ENCODE measurements at regions not wholly inside any gene's neighbourhood (a gene's known extent, or its start where the extent isn't known, plus 50 kb on each side); places are given as distances from the start of the nearest gene placed in this dataset.

DNA sequence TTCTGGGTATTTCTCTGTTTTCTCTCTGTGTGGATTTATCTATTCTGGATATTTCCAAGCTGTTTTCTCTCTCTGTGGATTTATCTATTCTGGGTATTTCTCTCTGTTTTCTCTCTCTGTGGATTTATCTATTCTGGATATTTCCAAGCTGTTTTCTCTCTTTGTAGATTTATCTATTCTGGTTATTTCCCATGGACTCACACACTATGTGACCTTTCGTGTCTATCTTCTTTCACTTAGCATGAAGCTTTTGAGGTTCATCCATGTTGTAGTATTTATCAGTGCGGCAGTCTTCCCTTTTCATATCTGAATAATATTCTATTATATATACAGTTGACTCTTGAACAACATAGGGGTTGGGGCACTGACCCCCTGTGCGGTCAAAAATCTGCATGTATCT, 435.0 kb upstream of the CNTNAP2 start:
- intact Hi-C loops (cut with micrococcal nuclease), result no loop called here
- DNase-seq, result no peak
- Histone ChIP-seq H3K4me3 (no peak overlapping the region), H3K27ac (replicated peaks) (peak overlapping the region; percentile 58), H3K27me3 (ENCODE audit: low read depth) (no peaks in the 10 kb centered on the region), H3K4me1 (no peaks in the 10 kb centered on the region), H3K9me3 (replicated peaks) (peaks cover 15% of the 10 kb centered on the region), H3K36me3 (no peaks in the 10 kb centered on the region)
- TF ChIP-seq, protein P1, sequence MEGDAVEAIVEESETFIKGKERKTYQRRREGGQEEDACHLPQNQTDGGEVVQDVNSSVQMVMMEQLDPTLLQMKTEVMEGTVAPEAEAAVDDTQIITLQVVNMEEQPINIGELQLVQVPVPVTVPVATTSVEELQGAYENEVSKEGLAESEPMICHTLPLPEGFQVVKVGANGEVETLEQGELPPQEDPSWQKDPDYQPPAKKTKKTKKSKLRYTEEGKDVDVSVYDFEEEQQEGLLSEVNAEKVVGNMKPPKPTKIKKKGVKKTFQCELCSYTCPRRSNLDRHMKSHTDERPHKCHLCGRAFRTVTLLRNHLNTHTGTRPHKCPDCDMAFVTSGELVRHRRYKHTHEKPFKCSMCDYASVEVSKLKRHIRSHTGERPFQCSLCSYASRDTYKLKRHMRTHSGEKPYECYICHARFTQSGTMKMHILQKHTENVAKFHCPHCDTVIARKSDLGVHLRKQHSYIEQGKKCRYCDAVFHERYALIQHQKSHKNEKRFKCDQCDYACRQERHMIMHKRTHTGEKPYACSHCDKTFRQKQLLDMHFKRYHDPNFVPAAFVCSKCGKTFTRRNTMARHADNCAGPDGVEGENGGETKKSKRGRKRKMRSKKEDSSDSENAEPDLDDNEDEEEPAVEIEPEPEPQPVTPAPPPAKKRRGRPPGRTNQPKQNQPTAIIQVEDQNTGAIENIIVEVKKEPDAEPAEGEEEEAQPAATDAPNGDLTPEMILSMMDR (IDR thresholded peaks at IDR 0.05; ENCODE audit: borderline replicate concordance), result no peak

DNA sequence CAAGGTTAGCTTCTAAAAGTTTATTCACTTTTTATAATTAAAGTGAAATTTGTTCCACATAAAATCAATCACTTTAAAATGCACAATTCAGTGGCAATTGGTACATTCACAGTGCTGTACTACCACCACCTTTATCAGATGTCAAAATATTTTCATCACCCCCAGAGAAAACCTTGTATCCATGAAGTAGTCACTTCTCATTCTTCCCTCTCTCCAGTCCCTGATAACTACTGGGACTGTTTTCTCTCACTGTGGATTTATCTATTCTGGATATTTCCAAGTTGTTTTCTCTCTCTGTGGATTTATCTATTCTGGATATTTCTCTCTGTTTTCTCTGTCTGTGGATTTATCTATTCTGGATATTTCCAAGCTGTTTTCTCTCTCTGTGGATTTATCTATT, 435.4 kb upstream of the CNTNAP2 start:
- Histone ChIP-seq H3K27ac (replicated peaks) (peak overlapping the region; percentile 58), H3K9me3 (replicated peaks) (peaks cover 15% of the 10 kb centered on the region), H3K4me1 (no peaks in the 10 kb centered on the region), H3K27me3 (ENCODE audit: low read depth) (no peaks in the 10 kb centered on the region), H3K36me3 (no peaks in the 10 kb centered on the region), H3K4me3 (peak overlapping the region; percentile 52)
- TF ChIP-seq, protein P1 (IDR thresholded peaks at IDR 0.05; ENCODE audit: borderline replicate concordance), result no peak
- intact Hi-C loops (cut with micrococcal nuclease), result no loop called here
- DNase-seq, result no peak

DNA sequence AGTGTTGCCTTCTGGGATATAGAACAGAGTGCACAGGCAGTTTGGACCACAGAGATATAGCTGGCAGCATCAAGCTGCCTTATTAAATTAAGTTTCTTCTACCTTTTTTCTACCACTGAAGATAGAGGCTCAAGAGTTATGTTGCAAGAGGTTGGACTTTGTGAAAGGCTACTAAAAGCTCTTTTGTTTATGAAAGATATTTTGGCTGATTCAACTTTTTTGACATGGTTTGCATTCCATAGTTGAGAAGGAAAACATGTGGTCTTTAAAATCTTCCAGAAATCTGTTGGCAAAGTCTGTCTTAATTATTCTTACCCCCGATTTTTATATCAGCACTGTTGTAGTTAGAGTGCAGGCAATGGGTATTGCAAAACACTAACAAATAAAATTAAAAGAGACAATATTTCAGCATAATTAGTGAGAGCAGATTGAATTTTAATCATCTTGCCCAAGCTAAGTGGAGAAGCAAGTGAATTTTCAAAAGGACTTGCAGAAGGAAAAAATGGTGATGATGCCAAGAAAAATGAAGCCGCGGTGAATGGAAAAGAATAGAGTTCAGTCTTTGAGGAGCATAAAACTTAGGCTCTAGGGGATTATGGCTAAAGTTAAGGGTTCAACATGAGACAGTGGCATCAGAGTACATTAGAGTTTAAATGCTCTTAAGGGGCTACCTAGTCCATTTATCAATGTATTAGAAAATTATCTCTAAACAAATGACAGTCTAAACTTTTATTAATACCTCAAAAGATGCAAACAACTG, 450.9 kb upstream of the CNTNAP2 start:
- peak overlapping the region; percentile 60 for H3K27ac ChIP-seq (replicated peaks)
- H3K4me1 ChIP-seq, result no peaks in the 10 kb centered on the region
- no peaks in the 10 kb centered on the region for H3K27me3 ChIP-seq (ENCODE audit: low read depth)
- H3K9me3 ChIP-seq (replicated peaks), result peaks cover 31% of the 10 kb centered on the region
- TF ChIP-seq, protein P1 (IDR thresholded peaks at IDR 0.05; ENCODE audit: borderline replicate concordance), result no peak
- intact Hi-C loops (cut with micrococcal nuclease), result no loop called here
- H3K36me3 ChIP-seq, result no peaks in the 10 kb centered on the region
- no peak overlapping the region for H3K4me3 ChIP-seq
- no peak for DNase-seq

DNA sequence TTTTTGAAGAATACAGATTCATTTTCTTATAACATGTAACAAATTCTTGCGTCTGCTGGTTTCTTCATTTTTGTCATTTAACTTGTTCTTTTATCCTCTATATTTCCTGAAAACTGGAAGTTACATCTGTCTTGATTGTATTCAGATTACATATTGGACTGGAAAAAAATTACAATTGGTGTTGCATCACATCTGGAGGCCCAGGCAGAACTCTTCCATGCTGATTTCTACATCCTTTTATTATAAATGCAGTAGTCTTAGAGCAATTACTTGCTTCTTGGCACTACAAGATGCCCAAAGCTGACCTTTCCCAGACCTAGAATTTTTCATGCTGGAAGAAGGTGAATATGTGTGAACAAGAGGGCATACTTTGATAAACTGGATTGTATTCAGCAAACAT, 460.9 kb upstream of the CNTNAP2 start:
- H3K4me1 ChIP-seq, result no peaks in the 10 kb centered on the region
- no peak overlapping the region for H3K4me3 ChIP-seq
- intact Hi-C loops (cut with micrococcal nuclease), result no loop called here
- peaks cover 21% of the 10 kb centered on the region for H3K9me3 ChIP-seq (replicated peaks)
- H3K27ac ChIP-seq (replicated peaks), result no peak overlapping the region
- TF ChIP-seq, protein P1 (IDR thresholded peaks at IDR 0.05; ENCODE audit: borderline replicate concordance), result no peak
- H3K36me3 ChIP-seq, result no peaks in the 10 kb centered on the region
- H3K27me3 ChIP-seq (ENCODE audit: low read depth), result no peaks in the 10 kb centered on the region
- no peak for DNase-seq

DNA sequence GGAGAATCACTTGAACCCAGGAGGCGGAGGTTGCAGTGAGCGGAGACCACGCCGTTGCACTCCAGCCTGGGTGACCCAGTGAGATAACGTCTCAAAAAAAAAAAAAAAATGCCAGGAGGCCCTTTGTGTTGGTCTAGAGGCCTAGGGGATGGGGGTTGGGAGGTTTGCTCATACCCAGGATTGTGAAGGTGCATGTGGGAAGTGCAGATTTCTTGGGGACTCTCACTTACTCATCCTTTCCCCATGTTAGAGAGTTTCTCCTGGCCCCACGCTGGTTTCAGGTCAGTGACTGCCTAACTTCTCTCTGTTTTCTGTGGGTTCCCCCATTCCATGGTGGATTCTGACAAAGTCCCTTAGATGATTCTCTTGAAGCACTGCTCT, 471.5 kb upstream of the CNTNAP2 start:
- Histone ChIP-seq H3K4me1 (no peaks in the 10 kb centered on the region), H3K27ac (replicated peaks) (no peak overlapping the region), H3K27me3 (ENCODE audit: low read depth) (no peaks in the 10 kb centered on the region), H3K4me3 (no peak overlapping the region), H3K9me3 (replicated peaks) (peaks cover 41% of the 10 kb centered on the region), H3K36me3 (no peaks in the 10 kb centered on the region)
- no peak for DNase-seq
- intact Hi-C loops (cut with micrococcal nuclease), result no loop called here
- TF ChIP-seq, protein P1 (IDR thresholded peaks at IDR 0.05; ENCODE audit: borderline replicate concordance), result no peak
